ENCODE measurements at regions not wholly inside any gene's neighbourhood (a gene's known extent, or its start where the extent isn't known, plus 50 kb on each side); places are given as distances from the start of the nearest gene placed in this dataset.

DNA sequence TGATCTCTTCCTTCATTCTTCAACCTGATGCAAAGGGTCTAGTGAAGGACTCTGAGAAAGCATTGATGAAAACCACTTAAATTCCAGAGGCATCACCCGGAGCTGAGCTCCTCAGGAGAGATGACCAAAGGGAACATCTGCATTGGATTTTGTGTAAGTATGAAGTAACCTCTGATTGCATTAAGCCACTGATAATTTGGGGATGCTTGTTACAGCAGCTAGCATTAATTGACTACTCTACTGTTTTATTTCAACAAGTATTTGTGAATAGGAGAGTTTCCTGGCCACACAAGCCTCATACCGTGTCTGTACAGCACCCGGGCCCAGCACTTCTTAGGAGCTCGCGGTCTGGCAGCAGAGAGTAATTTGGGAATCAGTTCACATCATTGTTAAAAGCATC is 250.7 kb upstream of the POU3F1 start:
- CTCF ChIA-PET = no interaction called here
- no peak overlapping the region for H3K4me3 ChIP-seq (ENCODE audit: low read depth, low read length)
- TF ChIP-seq, protein P1, sequence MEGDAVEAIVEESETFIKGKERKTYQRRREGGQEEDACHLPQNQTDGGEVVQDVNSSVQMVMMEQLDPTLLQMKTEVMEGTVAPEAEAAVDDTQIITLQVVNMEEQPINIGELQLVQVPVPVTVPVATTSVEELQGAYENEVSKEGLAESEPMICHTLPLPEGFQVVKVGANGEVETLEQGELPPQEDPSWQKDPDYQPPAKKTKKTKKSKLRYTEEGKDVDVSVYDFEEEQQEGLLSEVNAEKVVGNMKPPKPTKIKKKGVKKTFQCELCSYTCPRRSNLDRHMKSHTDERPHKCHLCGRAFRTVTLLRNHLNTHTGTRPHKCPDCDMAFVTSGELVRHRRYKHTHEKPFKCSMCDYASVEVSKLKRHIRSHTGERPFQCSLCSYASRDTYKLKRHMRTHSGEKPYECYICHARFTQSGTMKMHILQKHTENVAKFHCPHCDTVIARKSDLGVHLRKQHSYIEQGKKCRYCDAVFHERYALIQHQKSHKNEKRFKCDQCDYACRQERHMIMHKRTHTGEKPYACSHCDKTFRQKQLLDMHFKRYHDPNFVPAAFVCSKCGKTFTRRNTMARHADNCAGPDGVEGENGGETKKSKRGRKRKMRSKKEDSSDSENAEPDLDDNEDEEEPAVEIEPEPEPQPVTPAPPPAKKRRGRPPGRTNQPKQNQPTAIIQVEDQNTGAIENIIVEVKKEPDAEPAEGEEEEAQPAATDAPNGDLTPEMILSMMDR (IDR thresholded peaks at IDR 0.05; ENCODE audit: insufficient read depth, low read length, missing control alignments) = no peak
- DNase-seq (ENCODE audit: low read depth, low spot score) = no peak
- POLR2A ChIA-PET = no interaction called here

DNA sequence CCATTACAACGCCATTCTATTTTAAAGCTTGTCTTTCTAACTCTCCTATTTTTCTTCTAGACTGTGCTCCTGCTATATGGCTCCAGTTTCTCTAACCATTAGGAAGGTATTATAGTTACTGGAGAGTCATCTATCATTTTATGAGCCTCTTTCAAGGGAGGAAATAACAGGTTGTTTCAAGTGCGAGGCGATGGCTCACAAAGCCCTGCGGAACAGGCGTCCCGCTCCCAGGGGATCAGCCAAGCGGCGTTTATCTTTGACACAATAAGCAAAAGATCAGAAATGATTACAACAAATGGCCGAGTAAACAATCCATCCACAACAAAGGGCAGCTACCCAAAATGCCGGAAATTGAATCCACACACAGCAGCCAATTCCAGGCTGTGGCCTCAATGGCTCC is 249.5 kb upstream of the POU3F1 start:
- POLR2A ChIA-PET = no interaction called here
- DNase-seq (ENCODE audit: low read depth, low spot score) = no peak

DNA sequence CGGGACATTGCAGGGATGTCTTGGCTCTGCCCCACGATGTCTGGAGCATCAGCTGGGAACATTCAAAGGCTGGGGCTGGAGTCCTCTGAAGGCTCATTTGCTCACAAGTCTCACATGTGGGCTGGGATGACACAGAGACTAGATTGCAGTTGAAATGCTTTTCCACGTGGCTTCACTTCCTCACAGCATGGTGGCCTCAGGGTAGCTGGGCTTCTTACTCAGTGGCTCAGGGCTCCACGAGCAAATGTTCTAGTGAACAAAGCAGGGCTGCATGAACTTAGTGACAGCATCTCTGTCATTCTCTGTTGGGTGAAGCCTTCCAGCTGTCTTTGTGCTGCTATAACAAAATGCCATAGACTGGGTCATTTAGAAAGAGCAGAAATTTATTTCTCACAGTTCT is 247.0 kb upstream of the POU3F1 start:
- TF ChIP-seq, protein P1 (IDR thresholded peaks at IDR 0.05; ENCODE audit: insufficient read depth, low read length, missing control alignments) = no peak
- CTCF ChIA-PET = no interaction called here
- H3K4me3 ChIP-seq (ENCODE audit: low read depth, low read length) = no peak overlapping the region
- POLR2A ChIA-PET = no interaction called here
- DNase-seq (ENCODE audit: low read depth, low spot score) = no peak

More for the DNA sequence above, 249.5 kb upstream of the POU3F1 start:
- CTCF ChIA-PET = no interaction called here
- TF ChIP-seq, protein P1 (IDR thresholded peaks at IDR 0.05; ENCODE audit: insufficient read depth, low read length, missing control alignments) = no peak
- no peak overlapping the region for H3K4me3 ChIP-seq (ENCODE audit: low read depth, low read length)

DNA sequence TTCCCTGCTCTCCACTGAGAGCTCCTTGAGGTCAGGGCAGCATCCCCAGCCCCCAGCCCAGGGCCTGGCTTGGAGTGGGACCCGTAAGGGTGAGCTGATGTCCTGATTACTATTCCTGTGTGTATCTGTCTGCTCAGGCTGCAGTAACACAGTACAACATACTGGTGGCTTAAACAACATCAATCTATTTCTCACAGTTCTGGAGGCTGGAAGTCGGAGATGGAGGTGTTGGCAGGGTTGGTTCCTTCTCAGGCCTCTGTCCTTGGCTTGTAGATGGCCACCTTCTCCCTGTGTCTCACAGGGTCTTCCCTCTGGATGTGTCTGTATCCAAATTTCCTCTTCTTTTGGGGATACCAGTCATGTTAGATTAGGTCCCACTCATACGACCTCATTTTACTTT is 246.4 kb upstream of the POU3F1 start:
- ChIA-PET POLR2A (no interaction called here), CTCF (no interaction called here)
- H3K4me3 ChIP-seq (ENCODE audit: low read depth, low read length) = no peak overlapping the region
- no peak for DNase-seq (ENCODE audit: low read depth, low spot score)
- TF ChIP-seq, protein P1 (IDR thresholded peaks at IDR 0.05; ENCODE audit: insufficient read depth, low read length, missing control alignments) = no peak

DNA sequence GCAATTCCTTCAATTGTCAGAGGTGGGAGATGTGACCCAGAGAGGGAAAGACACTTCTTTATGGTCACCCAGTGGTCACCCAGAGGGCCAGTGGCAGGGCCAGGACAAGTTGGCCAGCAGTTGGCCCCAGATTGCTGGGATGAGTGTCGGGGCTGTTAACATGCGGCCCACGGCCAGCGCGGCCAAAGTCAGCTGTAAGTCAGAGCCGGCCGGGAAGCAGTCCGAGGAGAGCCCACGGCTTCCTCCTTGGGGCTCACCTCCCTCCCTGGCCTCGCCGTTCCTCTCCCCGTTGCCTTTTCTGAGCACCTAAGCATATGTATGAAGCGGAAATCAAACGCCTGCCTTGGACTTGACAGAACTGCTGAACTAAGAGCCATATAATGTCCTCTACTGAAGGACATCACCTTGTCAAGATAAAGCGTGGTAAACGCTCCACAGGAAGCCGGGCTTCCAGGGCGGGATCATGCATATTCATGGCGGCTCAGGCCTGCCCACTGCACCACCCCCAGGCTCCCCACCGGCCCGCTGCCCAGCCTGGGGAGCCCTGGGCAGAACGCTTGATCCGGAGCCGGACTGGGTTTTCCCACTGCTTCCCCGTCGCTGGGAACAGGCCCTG is 245.4 kb upstream of the POU3F1 start:
- TF ChIP-seq, protein P1 (IDR thresholded peaks at IDR 0.05; ENCODE audit: insufficient read depth, low read length, missing control alignments) = no peak
- DNase-seq (ENCODE audit: low read depth, low spot score) = no peak
- ChIA-PET CTCF (no interaction called here), POLR2A (no interaction called here)
- H3K4me3 ChIP-seq (ENCODE audit: low read depth, low read length) = no peak overlapping the region

DNA sequence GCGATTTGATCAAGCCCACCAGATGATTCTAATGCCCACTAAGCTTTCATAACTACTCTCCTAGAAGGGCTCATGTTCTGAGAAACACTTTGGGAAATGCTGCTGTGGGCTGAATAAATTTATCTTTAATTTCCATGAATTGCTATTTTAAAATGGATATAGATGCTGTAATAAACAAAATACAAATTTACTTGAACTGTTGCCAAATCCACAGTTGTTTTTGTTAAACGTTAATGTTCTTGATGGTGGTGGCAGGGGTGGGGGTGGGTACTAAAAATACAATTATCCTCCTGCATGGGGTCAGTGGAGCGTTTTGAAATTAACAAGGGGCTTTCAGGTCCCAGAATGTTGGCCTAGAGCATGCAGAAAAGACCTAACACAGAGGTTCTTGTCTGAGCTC is 244.7 kb upstream of the POU3F1 start:
- POLR2A ChIA-PET = no interaction called here
- CTCF ChIA-PET = no interaction called here
- TF ChIP-seq, protein P1 (IDR thresholded peaks at IDR 0.05; ENCODE audit: insufficient read depth, low read length, missing control alignments) = no peak
- no peak overlapping the region for H3K4me3 ChIP-seq (ENCODE audit: low read depth, low read length)
- DNase-seq (ENCODE audit: low read depth, low spot score) = no peak
